GM12878 (cell line): ENCODE measurements at regions not wholly inside any gene's neighbourhood (a gene's known extent, or its start where the extent isn't known, plus 50 kb on each side); places are given as distances from the start of the nearest gene placed in this dataset.

Experiments used
- ATAC-seq: fragments of 200-7000 bp; cut with Tn5 transposase; 3 replicates; pipeline ENCODE4 v1.9.1; 2020; ENCODE audit warnings: mild to moderate bottlenecking, moderate library complexity
- BruUV-seq: library from RNA; stranded (reverse); fragments of 400-500 nt; replicated peaks from 2 replicates; lab custom pipeline; 2021; lab: Mats Ljungman, UMichigan
- CTCF ChIA-PET: fragments of 300-600 bp; sonication (Branson Sonifier 250); formaldehyde crosslinking; extraction: SDS; loops from one replicate; lab custom pipeline; 2021; ENCODE audit warnings: inconsistent platforms; lab: Yijun Ruan, JAX
- POLR2A ChIA-PET: fragments of 350-600 bp; formaldehyde crosslinking; extraction: SDS; loops from one replicate; lab custom pipeline; 2021; ENCODE audit warnings: inconsistent platforms; lab: Charles Lee
- RAD21 ChIA-PET: fragments of 300-600 bp; sonication (Branson Sonifier 250); formaldehyde crosslinking; loops from one replicate; lab custom pipeline; 2023; ENCODE audit warnings: antibody characterized with exemption; ENCODE audit not compliant: unreplicated experiment; lab: Charles Lee
- SMC1A ChIA-PET: fragments of 300-600 bp; sonication (Branson Sonifier 250); formaldehyde crosslinking; loops from one replicate; lab custom pipeline; 2023; ENCODE audit not compliant: unreplicated experiment, uncharacterized antibody; lab: Charles Lee
- DNase-seq: peaks from one replicate; pipeline ENCODE4 v3.0.0-alpha.2; 2011; ENCODE audit warnings: low read depth, low spot score
- FAIRE-seq: peaks from 3 replicates; lab custom pipeline; 2011; peaks lifted over from hg19 to GRCh38; lab: Jason Lieb, UNC
- H2AFZ ChIP-seq: 2 replicates; pipeline ENCODE4 v1.6.0; 2011; ENCODE audit warnings: low read depth, low read length, control low read depth; ENCODE audit not compliant: control insufficient read depth
- H3K27ac ChIP-seq: 2 replicates; pipeline ENCODE4 v1.5.1; 2011; ENCODE audit warnings: control low read depth; ENCODE audit not compliant: control insufficient read depth, insufficient read depth
- H3K27me3 ChIP-seq, 2 experiments: replicated peaks in 1 of 2; 2 replicates each; pipeline versions ENCODE4 v1.6.0 to v1.6.1; 2011; ENCODE audit warnings: low read length in 1 of 2; ENCODE audit not compliant: control insufficient read depth in 2 of 2, insufficient read depth in 2 of 2
- H3K36me3 ChIP-seq, 2 experiments: 2 replicates each; pipeline ENCODE4 v1.5.1; 2011; ENCODE audit warnings: low read length in 1 of 2; ENCODE audit not compliant: control insufficient read depth in 2 of 2, insufficient read depth in 2 of 2
- H3K4me1 ChIP-seq: 2 replicates; pipeline ENCODE4 v1.6.1; 2011; ENCODE audit warnings: mild to moderate bottlenecking, low read length, moderate library complexity, mixed read lengths; ENCODE audit not compliant: control insufficient read depth, insufficient read depth
- H3K4me2 ChIP-seq: 2 replicates; pipeline ENCODE4 v1.6.0; 2011; ENCODE audit warnings: control low read depth; ENCODE audit not compliant: control insufficient read depth, insufficient read depth
- H3K4me3 ChIP-seq: fragments of 200-600 bp; sonication (generic); 2 replicates; pipeline ENCODE4 v1.5.1; 2016
- H3K79me2 ChIP-seq: 2 replicates; pipeline ENCODE4 v1.6.0; 2011; ENCODE audit warnings: low read length; ENCODE audit not compliant: control insufficient read depth, insufficient read depth
- H3K9ac ChIP-seq: 2 replicates; pipeline ENCODE4 v1.8.0; 2011; ENCODE audit warnings: low read length, control low read depth, mixed read lengths; ENCODE audit not compliant: control insufficient read depth, insufficient read depth
- H3K9me3 ChIP-seq: replicated peaks from 3 replicates; pipeline ENCODE4 v1.5.1; 2011; ENCODE audit warnings: mild to moderate bottlenecking, low read length; ENCODE audit not compliant: control insufficient read depth, insufficient read depth
- H4K20me1 ChIP-seq: 2 replicates; pipeline ENCODE4 v1.6.0; 2011; ENCODE audit not compliant: control insufficient read depth, insufficient read depth
- LARP7 ChIP-seq: fragments of 450-650 bp; IDR thresholded peaks from 2 replicates; pipeline ENCODE4 v1.6.1; 2017; ENCODE audit warnings: mild to moderate bottlenecking
- RUNX3 ChIP-seq: IDR thresholded peaks from 2 replicates; pipeline ENCODE4 v1.6.1; 2012; ENCODE audit warnings: low read length, inconsistent platforms
- STAT3 ChIP-seq: IDR thresholded peaks from 2 replicates; pipeline ENCODE4 v1.6.1; 2011; ENCODE audit warnings: low read depth, low read length, improper control_type of control experiment
- YY1 ChIP-seq: IDR thresholded peaks from 2 replicates; pipeline ENCODE4 v1.6.1; 2011; ENCODE audit warnings: low read depth, mild to moderate bottlenecking, low read length
- WGBS: methylation state at CpG from one replicate; pipeline ENCODE4 v1.1.6; 2016; ENCODE audit warnings: low lambda C conversion rate; ENCODE audit not compliant: insufficient replicate concordance, insufficient coverage; ENCODE audit errors: missing lambda C conversion rate; 5-methylcytosine and 5-hydroxymethylcytosine counted together
- in situ Hi-C: fragments of 300-500 bp; cut with MboI; formaldehyde crosslinking; loops from 9 replicates; pipeline ENCODE4 v1.14.3; 2018; ENCODE audit warnings: mixed read lengths
- intact Hi-C: fragments of 100-400 bp; cut with micrococcal nuclease; formaldehyde crosslinking; loops from one replicate; pipeline ENCODE4 v1.14.2; 2022; ENCODE audit not compliant: unreplicated experiment
- TF ChIP-seq, protein P1 (sequence below): IDR thresholded peaks from 2 replicates; pipeline ENCODE4 v1.6.1; 2012; ENCODE audit warnings: improper control_type of control experiment, low read depth, low read length; ENCODE audit not compliant: insufficient replicate concordance

DNA sequence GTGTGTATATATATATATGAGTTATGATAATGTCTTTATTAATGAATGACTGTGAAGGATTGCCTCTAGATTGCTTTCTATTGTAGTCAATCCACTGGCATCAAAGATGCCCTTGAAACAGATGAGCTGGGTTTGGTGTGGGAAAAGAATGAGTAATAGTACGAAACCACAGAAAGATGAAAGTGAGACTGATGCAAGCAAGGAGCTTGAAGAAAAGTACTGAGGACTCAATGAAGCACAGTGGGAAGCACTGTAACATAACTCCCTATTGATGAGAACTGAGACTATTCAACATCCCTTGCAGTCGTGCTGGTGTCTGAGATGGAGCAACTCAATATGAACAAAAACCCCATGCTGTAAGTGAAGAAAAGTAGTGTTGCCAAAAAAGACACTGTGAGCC lies 1794.2 kb downstream of the SLITRK5 start:
- H3K79me2 ChIP-seq: no peaks in the 10 kb centered on the region
- no peaks in the 10 kb centered on the region for H3K4me1 ChIP-seq
- ChIA-PET POLR2A (no interaction called here), CTCF (no interaction called here), SMC1A (no interaction called here), RAD21 (no interaction called here)
- H4K20me1 ChIP-seq: no peaks in the 10 kb centered on the region
- H3K9me3 ChIP-seq: no peaks in the 10 kb centered on the region
- peak; percentile 65 for ATAC-seq
- no peaks in the 10 kb centered on the region for H3K27me3 ChIP-seq
- no peak for TF ChIP-seq LARP7
- TF ChIP-seq STAT3: no peak
- TF ChIP-seq, protein P1, sequence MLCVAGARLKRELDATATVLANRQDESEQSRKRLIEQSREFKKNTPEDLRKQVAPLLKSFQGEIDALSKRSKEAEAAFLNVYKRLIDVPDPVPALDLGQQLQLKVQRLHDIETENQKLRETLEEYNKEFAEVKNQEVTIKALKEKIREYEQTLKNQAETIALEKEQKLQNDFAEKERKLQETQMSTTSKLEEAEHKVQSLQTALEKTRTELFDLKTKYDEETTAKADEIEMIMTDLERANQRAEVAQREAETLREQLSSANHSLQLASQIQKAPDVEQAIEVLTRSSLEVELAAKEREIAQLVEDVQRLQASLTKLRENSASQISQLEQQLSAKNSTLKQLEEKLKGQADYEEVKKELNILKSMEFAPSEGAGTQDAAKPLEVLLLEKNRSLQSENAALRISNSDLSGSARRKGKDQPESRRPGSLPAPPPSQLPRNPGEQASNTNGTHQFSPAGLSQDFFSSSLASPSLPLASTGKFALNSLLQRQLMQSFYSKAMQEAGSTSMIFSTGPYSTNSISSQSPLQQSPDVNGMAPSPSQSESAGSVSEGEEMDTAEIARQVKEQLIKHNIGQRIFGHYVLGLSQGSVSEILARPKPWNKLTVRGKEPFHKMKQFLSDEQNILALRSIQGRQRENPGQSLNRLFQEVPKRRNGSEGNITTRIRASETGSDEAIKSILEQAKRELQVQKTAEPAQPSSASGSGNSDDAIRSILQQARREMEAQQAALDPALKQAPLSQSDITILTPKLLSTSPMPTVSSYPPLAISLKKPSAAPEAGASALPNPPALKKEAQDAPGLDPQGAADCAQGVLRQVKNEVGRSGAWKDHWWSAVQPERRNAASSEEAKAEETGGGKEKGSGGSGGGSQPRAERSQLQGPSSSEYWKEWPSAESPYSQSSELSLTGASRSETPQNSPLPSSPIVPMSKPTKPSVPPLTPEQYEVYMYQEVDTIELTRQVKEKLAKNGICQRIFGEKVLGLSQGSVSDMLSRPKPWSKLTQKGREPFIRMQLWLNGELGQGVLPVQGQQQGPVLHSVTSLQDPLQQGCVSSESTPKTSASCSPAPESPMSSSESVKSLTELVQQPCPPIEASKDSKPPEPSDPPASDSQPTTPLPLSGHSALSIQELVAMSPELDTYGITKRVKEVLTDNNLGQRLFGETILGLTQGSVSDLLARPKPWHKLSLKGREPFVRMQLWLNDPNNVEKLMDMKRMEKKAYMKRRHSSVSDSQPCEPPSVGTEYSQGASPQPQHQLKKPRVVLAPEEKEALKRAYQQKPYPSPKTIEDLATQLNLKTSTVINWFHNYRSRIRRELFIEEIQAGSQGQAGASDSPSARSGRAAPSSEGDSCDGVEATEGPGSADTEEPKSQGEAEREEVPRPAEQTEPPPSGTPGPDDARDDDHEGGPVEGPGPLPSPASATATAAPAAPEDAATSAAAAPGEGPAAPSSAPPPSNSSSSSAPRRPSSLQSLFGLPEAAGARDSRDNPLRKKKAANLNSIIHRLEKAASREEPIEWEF: no peak
- no peak for TF ChIP-seq YY1
- TF ChIP-seq RUNX3: peak; percentile 47
- in situ Hi-C loops (no loop called here), intact Hi-C loops (no loop called here)
- WGBS: 0% methylated on average over 2 of the region's 2 CpGs
- no TSS peak for BruUV-seq
- no peak overlapping the region for H3K27ac ChIP-seq
- FAIRE-seq: no peak
- H3K4me2 ChIP-seq: no peak overlapping the region
- no peak overlapping the region for H3K4me3 ChIP-seq
- no peaks in the 10 kb centered on the region for H3K36me3 ChIP-seq
- DNase-seq: peak; percentile 3
- H2AFZ ChIP-seq: no peak overlapping the region
- no peak overlapping the region for H3K9ac ChIP-seq
